HL-60 (cell line): ENCODE measurements at regions not wholly inside any gene's neighbourhood (a gene's known extent, or its start where the extent isn't known, plus 50 kb on each side); places are given as distances from the start of the nearest gene placed in this dataset.

Experiments used
- DNase-seq, 2 experiments: peaks; one replicate each; pipeline ENCODE4 v3.0.0-alpha.2; 2010 to 2020; ENCODE audit warnings: low read depth in 1 of 2, low spot score in 1 of 2
- H3K27ac ChIP-seq: fragments of 250-450 bp; sonication (Bioruptor Pico); replicated peaks from 2 replicates; pipeline ENCODE4 v1.5.1; 2020; ENCODE audit warnings: mild to moderate bottlenecking, moderate library complexity
- H3K27me3 ChIP-seq: fragments of 250-450 bp; sonication (Bioruptor Pico); 2 replicates; pipeline ENCODE4 v1.5.1; 2021; ENCODE audit warnings: mild to moderate bottlenecking, moderate library complexity; ENCODE audit not compliant: insufficient read depth, poor library complexity, severe bottlenecking
- H3K4me3 ChIP-seq: replicated peaks from 2 replicates; pipeline ENCODE4 v1.5.1; 2011; ENCODE audit warnings: mild to moderate bottlenecking, control low read depth, low read length; ENCODE audit not compliant: insufficient read depth
- GABPA ChIP-seq: IDR thresholded peaks from 2 replicates; pipeline ENCODE4 v1.6.1; 2012; ENCODE audit warnings: low read depth
- POLR2AphosphoS5 ChIP-seq: IDR thresholded peaks from 2 replicates; pipeline ENCODE4 v1.6.1; 2012; ENCODE audit warnings: low read depth
- SPI1 ChIP-seq: IDR thresholded peaks from 2 replicates; pipeline ENCODE4 v1.6.1; 2012; ENCODE audit warnings: low read depth, mild to moderate bottlenecking, borderline replicate concordance
- TF ChIP-seq, protein P1 (sequence below): IDR thresholded peaks from 2 replicates; pipeline ENCODE4 v1.6.1; 2012; ENCODE audit warnings: low read depth; ENCODE audit not compliant: insufficient replicate concordance
- TF ChIP-seq, protein P2 (sequence below): IDR thresholded peaks from one replicate; pipeline ENCODE4 v1.5.1; 2011; ENCODE audit warnings: low read length, control low read depth, inconsistent platforms; ENCODE audit not compliant: insufficient read depth

DNA sequence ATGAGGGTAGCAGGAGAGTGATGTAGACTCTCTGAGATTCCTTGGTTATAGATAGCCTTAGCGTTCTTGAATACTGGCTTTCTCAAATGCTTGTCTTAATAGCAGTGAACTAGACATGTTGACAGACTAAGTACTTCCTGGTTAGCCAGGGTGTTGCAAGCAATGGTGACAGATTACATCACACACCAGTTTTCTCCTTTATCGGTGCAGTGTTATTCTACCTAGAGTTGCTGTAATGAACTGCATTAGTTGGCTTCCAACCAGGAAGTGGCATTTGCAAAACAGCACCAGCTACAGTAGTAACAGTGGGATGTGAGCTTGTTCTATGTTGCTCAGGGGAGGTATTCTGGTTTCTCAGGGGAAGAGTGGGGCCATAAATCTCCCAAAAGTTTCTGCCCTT, 582.2 kb upstream of the DDX18 start:
- peak; percentile 94 for DNase-seq
- TF ChIP-seq, protein P1, sequence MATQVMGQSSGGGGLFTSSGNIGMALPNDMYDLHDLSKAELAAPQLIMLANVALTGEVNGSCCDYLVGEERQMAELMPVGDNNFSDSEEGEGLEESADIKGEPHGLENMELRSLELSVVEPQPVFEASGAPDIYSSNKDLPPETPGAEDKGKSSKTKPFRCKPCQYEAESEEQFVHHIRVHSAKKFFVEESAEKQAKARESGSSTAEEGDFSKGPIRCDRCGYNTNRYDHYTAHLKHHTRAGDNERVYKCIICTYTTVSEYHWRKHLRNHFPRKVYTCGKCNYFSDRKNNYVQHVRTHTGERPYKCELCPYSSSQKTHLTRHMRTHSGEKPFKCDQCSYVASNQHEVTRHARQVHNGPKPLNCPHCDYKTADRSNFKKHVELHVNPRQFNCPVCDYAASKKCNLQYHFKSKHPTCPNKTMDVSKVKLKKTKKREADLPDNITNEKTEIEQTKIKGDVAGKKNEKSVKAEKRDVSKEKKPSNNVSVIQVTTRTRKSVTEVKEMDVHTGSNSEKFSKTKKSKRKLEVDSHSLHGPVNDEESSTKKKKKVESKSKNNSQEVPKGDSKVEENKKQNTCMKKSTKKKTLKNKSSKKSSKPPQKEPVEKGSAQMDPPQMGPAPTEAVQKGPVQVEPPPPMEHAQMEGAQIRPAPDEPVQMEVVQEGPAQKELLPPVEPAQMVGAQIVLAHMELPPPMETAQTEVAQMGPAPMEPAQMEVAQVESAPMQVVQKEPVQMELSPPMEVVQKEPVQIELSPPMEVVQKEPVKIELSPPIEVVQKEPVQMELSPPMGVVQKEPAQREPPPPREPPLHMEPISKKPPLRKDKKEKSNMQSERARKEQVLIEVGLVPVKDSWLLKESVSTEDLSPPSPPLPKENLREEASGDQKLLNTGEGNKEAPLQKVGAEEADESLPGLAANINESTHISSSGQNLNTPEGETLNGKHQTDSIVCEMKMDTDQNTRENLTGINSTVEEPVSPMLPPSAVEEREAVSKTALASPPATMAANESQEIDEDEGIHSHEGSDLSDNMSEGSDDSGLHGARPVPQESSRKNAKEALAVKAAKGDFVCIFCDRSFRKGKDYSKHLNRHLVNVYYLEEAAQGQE: peak; percentile 36
- TF ChIP-seq POLR2AphosphoS5: peak; percentile 62; the same call in 1 of the 2 replicates
- TF ChIP-seq, protein P2, sequence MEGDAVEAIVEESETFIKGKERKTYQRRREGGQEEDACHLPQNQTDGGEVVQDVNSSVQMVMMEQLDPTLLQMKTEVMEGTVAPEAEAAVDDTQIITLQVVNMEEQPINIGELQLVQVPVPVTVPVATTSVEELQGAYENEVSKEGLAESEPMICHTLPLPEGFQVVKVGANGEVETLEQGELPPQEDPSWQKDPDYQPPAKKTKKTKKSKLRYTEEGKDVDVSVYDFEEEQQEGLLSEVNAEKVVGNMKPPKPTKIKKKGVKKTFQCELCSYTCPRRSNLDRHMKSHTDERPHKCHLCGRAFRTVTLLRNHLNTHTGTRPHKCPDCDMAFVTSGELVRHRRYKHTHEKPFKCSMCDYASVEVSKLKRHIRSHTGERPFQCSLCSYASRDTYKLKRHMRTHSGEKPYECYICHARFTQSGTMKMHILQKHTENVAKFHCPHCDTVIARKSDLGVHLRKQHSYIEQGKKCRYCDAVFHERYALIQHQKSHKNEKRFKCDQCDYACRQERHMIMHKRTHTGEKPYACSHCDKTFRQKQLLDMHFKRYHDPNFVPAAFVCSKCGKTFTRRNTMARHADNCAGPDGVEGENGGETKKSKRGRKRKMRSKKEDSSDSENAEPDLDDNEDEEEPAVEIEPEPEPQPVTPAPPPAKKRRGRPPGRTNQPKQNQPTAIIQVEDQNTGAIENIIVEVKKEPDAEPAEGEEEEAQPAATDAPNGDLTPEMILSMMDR: no peak
- peak; percentile 12; the same call in 1 of the 2 replicates for TF ChIP-seq SPI1
- peak; percentile 74 for TF ChIP-seq GABPA
- peak overlapping the region; percentile 78 for H3K27ac ChIP-seq
- H3K4me3 ChIP-seq: no peak overlapping the region
- H3K27me3 ChIP-seq: no peaks in the 10 kb centered on the region

DNA sequence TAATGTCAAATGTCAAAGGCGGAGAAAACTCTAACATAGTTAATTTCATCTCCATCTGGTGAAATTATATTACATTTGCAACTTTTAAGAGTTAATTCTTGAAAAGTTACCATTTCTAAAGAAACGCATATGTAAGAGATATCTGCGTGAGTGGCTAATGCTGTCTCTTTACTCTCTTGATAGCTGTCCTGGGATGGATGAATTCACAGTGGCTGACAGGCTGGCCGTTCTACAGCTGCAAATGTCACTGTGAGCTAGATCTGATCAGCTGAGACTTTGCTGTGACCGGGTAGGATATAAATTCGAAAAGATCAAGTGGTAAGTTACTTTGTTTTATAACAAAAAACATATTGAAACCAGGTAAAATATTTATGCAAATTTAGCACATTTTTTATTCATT, 557.1 kb upstream of the DDX18 start:
- TF ChIP-seq, protein P1: no peak
- TF ChIP-seq GABPA (no peak), SPI1 (no peak), POLR2AphosphoS5 (no peak)
- TF ChIP-seq, protein P2: no peak
- no peak for DNase-seq
- no peak overlapping the region for H3K27ac ChIP-seq
- H3K4me3 ChIP-seq: no peak overlapping the region
- H3K27me3 ChIP-seq: peaks cover 2% of the 10 kb centered on the region

DNA sequence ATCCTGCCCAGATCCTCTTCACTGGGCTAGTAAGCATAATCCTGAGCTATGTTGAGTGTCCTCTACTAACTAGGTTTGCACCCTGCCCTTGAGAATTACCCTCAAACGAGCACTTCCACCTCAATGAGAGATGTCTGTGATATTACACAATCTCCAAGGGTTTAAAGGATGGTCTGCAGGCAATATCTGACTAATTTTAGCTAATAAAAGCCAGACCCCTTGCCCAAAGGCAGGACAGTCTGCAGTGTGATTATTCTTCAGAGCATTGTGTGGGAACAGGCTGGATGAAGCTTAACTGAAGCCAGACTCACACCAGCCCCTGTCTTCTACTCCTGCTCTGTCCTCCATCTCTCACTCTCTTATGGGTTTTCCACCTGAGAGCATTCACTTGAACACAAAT, 544.9 kb upstream of the DDX18 start:
- no peaks in the 10 kb centered on the region for H3K27me3 ChIP-seq
- TF ChIP-seq, protein P1: no peak
- no peak for TF ChIP-seq SPI1
- H3K4me3 ChIP-seq: no peak overlapping the region

DNA sequence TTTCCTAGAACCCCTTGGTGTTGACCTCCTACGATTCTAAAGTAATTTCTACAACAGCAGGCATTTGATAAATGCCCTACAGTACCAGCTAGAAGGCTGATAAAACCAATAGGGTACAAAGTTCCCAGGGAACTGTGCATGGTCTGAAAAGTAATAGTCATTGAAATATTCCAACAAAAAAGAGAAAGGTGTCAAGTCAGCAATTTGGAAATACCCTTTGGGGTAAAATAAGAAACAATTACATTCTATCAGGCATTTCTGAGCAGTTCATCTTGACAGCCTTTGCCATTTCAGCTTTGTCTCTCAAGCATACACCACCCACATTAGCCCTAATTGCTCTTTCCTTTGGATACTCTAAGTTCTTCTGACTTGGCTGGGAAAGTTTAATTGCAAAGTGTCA, 542.9 kb upstream of the DDX18 start:
- TF ChIP-seq GABPA (no peak), POLR2AphosphoS5 (no peak)
- TF ChIP-seq, protein P1: no peak
- no peak for DNase-seq
- H3K27me3 ChIP-seq: no peaks in the 10 kb centered on the region
- H3K4me3 ChIP-seq: no peak overlapping the region
- no peak overlapping the region for H3K27ac ChIP-seq

More for the DNA sequence above, 544.9 kb upstream of the DDX18 start:
- DNase-seq: no peak
- no peak overlapping the region for H3K27ac ChIP-seq
